Dedifferentiated amniotic fluid mesenchymal stem cell (primary cell): ENCODE measurements at regions not wholly inside any gene's neighbourhood (a gene's known extent, or its start where the extent isn't known, plus 50 kb on each side); places are given as distances from the start of the nearest gene placed in this dataset.
"Not testable (repeated sequence)": the region's sequence is repeated elsewhere in the genome, so short reads cannot be mapped to it uniquely, and the experiment has no call there.

ENCODE experiments used
- DNase-seq: peaks from one replicate; pipeline ENCODE4 v3.0.0-alpha.2; 2016; ENCODE audit errors: extremely low spot score

- no peak for DNase-seq
Observed at GRCh38 chr1:232140419-232141166, 489.3 kb downstream of the SIPA1L2 start.

DNA sequence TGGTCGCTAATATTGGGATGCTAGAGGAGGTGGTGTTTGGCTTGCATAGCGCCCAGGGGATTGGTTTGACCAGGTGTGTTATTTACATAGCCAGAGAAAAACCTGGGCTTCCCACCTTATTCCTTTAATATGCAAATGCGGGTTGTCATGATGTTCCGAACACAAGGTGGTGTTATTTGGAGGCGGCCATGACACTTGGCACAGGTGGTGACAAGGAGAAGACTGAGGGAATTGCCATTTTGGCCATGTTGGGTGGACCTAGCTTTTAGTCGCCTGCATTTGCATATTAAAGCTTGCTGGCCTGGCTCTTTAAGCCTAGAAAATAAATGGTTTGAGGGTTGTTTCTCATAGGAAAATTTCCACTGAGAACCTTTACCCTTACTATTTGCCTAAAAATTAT is 490.5 kb downstream of the SIPA1L2 start:
- DNase-seq = no peak

GRCh38 chr1:232138044-232138443 is 491.9 kb downstream of the SIPA1L2 start:
- no peak for DNase-seq

DNA sequence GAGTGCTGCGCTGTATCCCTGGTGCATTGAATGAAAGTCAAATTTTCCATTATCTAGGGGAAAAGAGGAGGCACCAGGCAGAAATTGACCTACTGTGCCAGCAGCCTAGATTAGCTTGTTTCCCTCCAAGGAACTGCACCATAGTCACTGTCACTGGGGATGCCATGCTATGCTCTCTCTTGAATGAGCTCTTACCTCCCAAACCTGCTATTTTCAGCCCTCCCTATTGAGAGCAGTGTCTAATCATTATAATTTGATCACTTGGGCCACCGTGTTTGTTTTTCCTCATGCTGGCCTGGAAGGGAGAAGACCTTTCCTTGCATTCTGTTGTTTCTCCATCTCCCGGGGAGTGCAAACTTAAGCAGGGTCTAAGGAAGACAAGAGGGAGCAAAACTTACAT is 492.9 kb downstream of the SIPA1L2 start:
- no peak for DNase-seq

GRCh38 chr1:232136136-232136535 is 493.8 kb downstream of the SIPA1L2 start:
- DNase-seq = no peak

GRCh38 chr1:232134365-232134764 is 495.6 kb downstream of the SIPA1L2 start:
- no peak for DNase-seq

- DNase-seq = no peak
Observed at GRCh38 chr1:232132572-232132971, 497.4 kb downstream of the SIPA1L2 start.

GRCh38 chr1:232131715-232132391 is 498.1 kb downstream of the SIPA1L2 start:
- no peak for DNase-seq

DNA sequence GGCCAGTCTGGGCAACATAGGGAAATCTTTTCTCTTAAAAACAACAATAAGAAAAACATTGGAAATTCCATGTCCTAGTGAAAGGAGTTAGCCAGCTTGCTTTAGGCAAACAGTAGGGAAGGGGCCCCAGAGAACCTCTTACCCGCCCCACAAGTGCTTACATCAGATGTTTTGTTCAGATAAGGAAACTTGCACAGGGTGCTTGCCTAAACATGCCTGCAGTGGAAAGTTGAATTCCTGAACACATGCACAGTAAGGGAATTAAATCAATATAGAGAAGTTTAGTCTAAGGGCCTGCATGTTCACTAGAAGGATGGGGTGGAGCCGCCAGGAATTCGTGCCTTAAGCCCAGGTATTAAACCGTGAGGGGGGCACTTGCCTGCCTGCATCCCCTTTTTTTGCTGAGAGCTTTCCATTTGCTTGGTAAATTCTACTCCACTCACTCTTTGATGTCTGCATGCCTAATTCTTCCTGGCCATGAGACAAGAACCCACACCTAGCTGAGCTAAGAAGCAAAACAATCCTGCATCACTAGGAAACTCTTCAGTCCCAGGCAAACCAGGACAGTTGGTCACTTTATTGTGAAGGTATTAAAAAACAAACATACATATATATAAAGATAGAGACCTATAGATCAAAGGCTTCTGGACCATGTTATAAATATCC is 499.0 kb downstream of the SIPA1L2 start:
- no peak for DNase-seq

GRCh38 chr1:232127190-232127589 is 500.6 kb downstream of the DISC1 start:
- DNase-seq = no peak

GRCh38 chr1:232123775-232124659 is 497.4 kb downstream of the DISC1 start:
- DNase-seq = peak; percentile 24

GRCh38 chr1:232117903-232118302 is 491.3 kb downstream of the DISC1 start:
- DNase-seq = not testable (repeated sequence)

- DNase-seq = no peak
Observed at GRCh38 chr1:232114985-232115384, 488.4 kb downstream of the DISC1 start.

DNA sequence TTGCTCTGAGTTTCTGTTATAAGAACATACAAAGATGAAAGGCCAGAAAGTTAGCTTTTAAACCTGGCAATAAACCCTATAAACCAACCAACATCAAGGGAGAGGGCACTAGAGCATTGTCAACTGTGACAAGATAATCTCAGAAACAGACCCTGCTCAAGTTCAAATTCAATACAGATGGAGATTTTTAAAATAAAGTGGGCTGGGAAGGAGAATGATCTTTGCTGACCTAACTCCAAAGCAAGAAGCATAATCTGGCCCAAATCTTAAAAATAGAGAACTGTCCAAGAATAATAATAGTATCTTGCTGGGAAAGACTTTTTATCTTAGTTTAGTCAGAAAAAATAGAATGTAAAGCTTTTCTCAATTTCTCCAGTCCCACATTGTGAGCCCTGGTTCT is 485.5 kb downstream of the DISC1 start:
- DNase-seq = no peak

GRCh38 chr1:232111611-232112010 is 485.0 kb downstream of the DISC1 start:
- no peak for DNase-seq

GRCh38 chr1:232110281-232111090 is 483.9 kb downstream of the DISC1 start:
- no peak for DNase-seq

DNA sequence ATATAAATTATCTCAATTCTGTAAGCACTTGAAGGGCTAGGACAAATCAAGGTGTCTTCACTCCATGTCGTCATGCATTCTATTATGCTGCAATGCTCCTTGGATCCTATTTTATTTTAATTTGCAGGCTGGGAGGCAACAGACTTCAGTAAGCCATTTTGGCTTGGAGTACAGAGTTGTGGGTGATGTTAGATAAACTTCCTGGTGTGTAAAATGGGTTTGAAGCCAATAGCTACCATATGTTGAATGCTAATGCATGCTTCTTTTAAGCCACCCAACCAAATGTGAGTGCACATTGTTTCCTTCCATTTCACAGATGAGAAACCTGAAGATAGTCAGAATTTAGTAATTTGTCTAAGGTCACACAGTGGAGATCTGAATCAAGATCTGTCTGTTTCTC is 482.8 kb downstream of the DISC1 start:
- no peak for DNase-seq

DNA sequence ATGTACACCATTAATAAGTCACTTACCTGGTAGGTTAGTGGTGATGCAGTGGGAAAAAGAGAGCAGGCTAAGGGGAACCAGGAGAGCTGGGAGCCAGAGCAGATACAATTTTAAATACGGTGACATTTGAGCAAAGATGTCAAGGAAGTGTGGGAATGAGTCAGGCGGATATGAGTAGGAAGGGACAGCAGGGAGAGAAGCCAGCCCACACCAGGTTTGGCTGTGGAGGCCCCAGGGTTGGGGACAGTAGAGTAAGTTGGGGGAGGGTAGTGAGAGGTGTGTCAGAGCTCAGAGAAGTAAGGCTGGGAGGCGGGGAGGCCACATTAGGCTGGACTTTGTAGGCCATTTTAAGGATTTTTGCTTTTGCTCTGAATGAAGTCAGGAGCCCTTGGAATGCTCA is 482.0 kb downstream of the DISC1 start:
- no peak for DNase-seq

GRCh38 chr1:232106415-232106814 is 479.8 kb downstream of the DISC1 start:
- DNase-seq = no peak

GRCh38 chr1:232105561-232105960 is 479.0 kb downstream of the DISC1 start:
- DNase-seq = no peak

- DNase-seq = no peak
Observed at GRCh38 chr1:232101231-232101630, 474.6 kb downstream of the DISC1 start.
